GM21529 (cell line): ENCODE measurements at regions not wholly inside any gene's neighbourhood (a gene's known extent, or its start where the extent isn't known, plus 50 kb on each side); places are given as distances from the start of the nearest gene placed in this dataset.

Source experiments
- ATAC-seq: cut with Tn5 transposase; IDR thresholded peaks from one replicate; pipeline ENCODE4 v1.9.1; 2021; ENCODE audit not compliant: unreplicated experiment

DNA sequence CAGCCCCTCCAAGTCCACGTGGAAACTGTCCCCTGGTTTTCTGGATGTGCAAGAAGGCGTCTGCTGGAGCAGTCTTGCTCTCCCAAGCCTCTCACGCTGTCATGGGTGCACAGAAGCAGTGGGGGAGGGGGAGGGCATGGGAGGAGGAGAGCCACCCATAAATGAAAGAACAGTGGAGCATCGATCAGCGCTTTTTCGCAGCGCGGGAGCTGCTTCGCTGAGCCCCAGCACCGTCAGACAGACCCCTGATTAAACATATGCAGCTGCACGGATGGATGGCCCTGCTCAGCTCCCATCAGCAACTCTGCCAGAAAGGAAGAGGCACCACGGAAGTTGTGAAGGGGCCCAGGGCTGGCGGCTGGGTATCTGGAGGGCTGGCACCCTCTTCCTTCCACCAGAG lies 264.9 kb downstream of the UQCRFS1 start:
- ATAC-seq, result no peak

DNA sequence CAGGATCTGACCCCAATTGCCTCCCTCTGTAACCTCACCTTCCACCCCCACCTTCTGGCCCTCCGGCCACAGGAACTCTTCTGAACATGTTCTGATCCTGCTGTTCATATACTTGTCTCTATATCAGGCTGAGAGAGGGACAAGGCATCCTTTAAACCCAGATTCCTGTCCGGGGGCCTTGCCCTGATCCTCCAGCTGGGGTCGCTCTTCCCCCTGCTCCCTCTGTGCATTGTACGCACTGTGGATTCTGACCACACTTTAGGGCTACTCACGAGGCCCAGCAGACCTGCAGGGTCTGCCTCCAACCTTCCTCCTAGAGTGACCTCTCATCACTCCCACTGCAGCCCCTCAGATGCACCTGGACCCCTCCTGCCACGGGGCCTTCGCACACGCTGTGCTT lies 269.3 kb downstream of the UQCRFS1 start:
- ATAC-seq, result no peak

DNA sequence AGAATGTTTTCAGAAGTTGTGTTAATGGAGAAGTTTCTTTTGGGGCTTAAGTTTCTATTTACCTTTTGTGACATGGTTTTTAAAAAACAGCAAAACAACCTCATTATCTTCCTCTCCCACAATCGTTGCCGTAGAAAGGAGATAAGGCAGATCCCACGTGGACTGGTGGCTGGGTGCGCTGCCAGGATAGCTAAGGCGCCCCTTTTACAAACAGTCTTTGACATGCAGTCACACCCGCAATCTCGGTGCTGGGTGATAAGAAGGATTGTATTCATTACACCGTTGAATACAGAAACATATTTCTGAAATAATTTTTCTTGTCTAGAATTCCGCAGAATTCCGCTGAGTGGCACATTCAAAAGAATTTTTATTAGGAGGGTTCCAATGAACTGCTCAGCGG lies 271.1 kb downstream of the UQCRFS1 start:
- no peak for ATAC-seq

DNA sequence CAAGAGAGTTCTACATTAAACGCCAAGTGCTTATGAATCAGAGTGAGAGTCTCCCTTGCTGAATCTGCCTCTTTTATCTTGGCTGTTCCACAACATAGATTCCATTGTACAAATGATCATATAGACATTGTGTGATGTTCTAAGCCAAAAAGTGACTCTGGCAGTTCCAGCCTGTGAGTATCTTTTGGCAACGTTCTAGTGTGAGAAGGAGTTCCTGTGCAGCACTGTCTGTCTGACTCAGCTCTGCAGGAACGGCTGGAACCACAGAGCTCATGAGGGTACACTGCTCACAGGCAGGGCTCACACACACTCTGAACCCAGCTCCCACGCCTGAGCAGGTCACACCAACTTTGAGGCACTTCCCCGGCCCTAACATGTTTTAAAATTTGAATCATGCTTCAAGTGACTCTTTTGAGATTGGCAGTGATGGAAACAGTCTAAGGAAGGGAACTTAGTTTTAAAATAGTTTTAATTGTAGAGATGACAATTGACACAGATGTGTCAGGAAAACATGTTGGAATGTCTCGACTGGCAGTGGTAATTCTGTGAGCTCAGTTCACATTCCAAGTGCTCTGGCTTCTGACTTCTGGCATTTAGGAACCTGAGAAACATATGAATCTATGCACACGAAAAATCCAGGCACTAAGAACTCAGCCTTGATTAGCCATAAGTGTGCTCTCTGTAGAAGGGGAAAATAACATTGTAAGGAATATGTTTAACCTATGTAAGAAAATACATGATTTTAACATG lies 272.0 kb downstream of the UQCRFS1 start:
- no peak for ATAC-seq

DNA sequence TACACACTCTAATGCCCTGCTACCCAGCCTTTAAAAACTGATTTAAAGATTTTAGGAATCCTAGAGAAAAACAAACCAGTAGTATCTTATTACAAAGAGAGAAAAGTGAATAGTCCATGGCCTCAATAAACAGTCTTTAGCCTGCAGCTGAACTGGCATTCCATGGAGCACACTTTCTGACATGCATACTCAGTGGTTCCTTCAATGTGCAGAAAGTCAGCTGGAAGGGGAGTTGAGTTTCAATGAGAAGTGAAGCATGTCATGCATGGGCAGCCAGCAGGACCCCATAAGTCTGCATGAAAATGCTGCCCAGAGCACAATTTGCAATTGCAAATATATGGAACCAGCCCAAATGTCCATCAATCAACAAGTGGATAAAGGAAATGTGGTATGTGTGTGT lies 273.7 kb downstream of the UQCRFS1 start:
- no peak for ATAC-seq

DNA sequence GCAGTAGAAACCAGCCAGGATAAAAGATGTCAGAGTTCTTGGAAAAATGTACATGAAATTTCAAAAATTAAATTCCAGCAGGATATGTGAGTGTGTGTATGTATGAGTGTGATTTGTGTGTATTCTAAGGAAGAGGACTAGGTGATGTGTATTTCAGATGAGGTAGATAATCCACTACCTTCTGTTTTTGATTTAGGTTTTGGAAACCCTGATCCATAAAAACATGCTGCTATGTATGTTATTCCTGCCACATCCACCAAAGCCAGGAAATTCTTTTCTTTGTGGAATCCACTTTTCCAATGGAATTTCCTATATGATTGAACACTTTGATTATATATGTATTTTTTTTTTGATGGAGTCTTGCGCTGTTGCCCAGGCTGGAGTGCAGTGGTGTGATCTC lies 276.9 kb downstream of the UQCRFS1 start:
- ATAC-seq, result no peak

DNA sequence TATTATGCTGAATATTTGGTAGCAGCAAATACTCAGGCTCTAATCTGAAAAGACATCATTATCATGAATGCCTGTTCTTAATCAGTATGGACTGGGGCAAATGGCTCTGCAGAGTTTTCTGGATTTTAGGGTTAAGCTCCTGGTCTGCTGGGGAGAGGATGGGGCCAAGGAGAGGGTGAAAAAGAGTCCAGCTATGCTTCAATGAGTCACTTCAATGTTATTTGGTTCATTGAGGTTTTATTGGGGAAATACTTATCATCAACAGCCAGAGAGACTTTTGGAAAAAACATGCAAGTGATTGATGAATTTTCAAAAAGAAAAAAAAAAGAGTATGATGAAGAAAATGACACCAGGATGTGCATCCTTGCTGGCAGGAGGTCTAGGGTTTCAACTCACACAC lies 278.3 kb downstream of the UQCRFS1 start:
- ATAC-seq, result no peak

DNA sequence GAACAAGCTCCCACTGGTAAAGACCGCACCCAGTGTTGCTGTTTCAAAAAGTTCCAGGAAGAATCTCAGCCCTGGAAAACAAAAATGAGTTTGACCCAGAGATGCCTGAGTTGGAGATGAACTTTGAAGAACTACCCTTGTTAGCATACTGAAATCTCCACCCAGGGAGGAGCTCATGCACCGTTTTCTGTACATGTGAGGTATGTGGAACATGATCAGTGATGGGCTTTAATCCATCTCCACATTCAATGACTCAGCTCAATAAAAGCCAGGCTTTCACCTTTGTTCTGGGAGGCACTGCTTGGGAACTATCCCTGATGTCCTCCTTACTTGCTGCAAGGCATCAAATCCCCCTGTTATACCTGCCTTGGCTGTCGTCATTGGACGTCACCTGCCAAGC lies 279.9 kb downstream of the UQCRFS1 start:
- no peak for ATAC-seq

DNA sequence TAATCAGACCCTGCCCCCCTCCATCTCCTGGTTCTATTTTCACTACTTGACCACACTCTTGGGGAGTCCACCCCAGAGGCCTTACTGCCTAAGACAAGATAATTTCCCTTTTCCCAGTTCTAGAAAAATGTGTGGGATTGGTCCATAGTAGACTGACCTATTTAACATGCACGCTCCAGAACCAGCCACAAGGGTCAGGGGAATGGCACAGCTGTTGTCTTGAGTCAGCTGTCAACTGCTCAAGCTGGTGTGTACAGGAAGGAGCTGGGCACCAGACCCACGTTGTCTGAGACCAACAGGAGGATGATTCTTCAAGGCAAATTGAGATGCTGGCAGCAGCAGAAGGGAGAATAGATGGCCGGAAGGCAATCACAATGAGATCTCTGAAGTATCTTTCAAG lies 280.5 kb downstream of the UQCRFS1 start:
- no peak for ATAC-seq

DNA sequence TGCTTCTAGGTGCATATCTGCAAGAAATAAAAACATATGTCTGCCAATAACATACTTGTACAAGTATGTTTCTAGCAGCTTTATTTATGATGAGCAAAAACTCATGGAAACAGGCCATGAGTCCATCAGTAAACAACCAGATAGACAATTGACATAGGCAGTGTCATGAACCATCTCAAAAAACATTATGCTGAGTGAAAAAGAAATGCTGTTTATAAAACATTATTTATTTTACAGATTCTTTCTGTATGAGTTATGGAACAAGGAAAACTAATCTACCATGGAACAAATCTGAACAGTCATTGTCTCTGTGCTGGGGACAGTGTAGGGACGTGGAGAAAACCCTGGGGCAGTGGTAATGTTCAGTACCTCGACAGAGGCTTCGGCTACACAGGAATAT lies 283.9 kb downstream of the UQCRFS1 start:
- no peak for ATAC-seq

DNA sequence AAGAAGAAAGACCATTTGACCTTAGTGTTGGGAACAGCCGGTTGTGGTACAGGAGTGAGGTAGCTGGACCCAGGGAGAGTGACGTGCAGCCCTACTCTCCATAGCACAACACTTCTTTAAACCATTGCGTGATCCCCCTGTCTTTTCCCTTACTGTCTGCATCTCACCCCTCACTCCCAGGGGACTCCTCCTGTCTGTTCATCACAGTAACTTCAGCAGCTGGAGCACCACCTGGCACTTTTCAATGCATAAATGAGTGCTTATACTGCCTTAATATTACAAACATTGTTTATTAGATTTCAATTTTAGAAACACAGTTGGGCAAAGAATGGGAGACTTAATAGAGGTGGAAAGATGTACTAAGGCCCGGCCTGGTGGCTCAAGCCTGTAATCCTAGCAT lies 285.5 kb downstream of the UQCRFS1 start:
- ATAC-seq, result no peak

DNA sequence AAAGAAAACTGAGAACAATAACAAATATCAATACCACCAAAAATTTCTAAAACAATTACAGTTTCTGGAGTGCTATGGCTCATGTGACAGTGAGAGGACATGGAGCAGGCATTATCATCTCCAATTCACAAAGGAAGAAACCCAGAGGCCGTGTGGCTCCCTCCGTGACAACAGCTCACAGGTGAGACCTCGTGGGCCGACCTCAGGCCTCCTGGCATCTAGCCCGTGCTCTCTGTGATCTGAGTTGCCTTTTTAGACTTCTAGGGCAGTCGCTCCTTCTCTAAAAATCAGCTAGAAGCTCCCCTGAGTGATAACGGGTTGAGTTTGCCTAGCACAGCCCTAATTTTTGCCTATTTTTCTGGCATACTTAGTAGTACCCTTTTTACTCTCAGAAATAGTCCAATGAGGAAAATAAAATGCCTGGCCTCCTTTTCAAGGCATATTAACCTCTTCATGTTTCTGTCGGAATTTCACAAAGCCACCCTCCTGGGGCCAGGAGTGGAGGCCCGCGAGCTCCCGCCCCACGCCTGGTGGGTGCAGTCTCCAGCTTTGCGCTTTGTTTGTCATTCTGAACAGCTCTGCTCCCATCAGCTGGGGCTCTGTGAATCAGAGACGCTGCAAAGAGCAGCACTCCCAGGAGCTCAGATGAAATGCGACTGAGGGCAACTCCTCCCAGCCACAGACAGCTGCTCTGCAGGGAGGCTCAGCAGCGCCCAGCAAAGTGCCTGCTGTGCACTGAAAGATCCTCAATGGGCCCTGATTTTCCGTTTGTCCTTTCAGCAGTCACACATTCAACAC lies 292.5 kb downstream of the UQCRFS1 start:
- ATAC-seq, result no peak

DNA sequence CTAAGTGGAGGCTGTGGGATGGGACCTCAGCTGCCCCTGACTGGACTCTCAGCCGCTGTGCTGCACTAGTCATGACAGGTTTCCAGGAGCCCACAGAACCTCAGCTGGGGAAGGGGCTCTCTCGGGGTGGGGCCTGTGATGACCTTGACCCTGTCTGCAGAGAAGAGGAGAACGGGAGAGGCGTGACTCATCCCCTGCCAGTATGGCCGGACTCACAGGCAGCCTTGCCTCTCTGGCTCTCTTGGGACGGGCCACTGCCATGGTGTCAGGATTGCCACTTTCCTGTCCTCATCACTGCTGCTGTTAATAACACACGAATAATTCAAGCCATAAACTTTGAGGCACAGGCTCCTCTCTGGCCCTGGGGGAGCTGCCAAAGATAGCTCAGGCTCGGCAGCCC lies 295.3 kb downstream of the UQCRFS1 start:
- ATAC-seq, result no peak

DNA sequence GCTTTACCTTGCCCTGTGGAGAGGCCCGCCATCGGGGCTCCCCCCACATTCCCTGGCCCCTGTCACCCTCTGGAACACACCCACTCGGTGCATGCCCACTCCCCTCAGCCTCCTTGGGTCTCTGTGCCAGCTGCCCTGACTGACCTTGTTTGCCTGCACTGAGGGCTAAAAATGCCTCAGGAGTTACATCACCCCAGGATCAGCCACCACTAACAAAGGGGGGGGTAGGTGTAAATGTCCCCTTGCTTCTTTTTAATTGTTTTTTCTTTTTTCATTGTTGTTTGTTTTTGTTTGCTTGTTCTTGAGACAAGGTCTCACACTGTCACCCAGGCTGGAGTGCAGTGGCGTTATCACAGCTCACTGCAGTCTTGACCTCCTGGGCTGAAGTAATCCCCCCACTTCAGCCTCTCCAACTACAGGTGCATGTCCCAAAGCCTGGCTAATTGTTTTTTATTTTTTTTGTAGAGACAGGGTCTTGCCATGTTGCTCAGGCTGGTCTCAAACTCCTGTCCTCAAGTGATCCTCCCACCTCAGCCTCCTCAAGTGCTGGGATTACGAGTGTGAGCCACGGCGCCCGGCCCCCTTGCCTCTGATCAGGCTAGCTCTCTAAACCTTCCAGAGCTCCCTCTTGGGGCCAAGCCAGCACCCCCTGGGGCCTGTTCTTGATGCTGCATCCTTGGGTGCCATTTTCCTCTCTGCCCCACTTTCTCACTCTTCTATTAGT lies 297.1 kb downstream of the UQCRFS1 start:
- no peak for ATAC-seq

DNA sequence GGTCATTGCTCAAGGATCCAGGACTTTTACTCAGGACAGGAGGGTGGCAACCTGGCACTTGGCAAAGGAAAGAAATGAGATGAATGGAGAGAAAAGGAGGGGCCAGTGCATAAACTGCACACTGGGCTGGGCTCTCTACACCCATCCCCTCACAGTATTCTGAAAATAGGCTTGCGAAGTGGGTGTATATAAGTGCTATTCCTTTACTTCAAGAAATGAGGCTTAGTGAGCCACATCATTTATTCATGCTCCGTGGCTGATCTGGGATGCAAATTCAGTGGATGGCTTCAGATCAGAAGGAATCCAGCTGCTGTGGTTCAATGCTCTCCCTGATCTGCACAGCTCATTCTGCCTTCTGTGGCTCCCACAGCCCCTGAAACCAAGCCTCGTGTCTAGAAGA lies 297.7 kb downstream of the UQCRFS1 start:
- ATAC-seq, result no peak

DNA sequence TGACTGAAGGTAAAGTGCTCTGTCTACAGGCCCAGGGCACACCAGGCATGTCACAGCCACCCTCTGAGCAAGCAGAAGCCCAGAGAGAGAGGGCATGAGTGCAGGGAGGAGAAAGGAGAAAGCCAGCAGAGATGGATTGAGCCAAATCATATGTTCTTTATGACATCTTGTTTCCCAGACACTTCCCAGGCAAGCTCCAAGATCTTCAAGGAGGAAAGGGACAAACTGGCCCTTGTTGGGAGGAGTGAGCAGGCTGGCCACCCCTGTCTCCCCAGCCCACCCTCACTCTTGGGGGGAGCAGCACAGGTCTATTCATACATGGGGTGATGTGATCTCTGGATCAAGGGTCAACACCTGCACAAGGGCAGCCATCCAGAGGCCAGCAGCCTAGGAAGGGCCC lies 298.8 kb downstream of the UQCRFS1 start:
- no peak for ATAC-seq

DNA sequence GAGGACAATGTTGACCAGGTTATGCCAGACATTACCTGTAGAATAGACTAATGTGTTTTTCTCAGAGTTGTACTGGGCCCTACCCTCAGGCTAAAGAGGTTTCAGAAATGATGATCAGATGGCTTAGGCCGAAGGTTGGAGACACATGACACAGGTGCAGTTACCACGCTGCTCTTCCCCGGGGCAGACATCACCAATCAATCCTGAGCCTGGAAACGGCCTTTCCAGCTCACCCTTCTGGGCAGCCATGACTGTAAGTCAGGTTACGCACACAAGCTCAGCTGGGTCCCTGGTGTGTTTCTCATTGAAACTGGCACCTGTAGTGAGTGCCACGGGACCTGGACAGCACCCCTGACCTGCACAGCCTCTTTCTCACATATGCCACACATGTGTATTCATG lies 299.3 kb downstream of the UQCRFS1 start:
- no peak for ATAC-seq

DNA sequence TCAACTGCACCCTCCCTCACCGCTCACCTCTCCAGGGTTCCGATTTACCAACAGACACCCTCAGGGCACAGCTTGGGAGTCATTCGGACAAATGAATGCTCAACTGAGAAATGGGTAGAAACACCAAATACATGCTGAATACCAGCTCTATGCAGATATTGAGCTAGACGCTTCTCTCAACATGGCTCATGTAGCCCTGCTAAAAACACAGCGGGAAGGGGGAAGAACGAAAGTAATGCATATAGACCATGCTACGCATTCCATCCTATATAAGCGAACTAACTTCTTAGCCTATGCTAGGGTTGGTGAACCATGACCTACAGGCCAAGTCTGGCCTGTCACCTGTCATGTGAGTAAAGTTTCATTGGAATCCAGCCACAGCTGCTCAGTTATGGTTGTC lies 304.0 kb downstream of the UQCRFS1 start:
- ATAC-seq, result no peak

DNA sequence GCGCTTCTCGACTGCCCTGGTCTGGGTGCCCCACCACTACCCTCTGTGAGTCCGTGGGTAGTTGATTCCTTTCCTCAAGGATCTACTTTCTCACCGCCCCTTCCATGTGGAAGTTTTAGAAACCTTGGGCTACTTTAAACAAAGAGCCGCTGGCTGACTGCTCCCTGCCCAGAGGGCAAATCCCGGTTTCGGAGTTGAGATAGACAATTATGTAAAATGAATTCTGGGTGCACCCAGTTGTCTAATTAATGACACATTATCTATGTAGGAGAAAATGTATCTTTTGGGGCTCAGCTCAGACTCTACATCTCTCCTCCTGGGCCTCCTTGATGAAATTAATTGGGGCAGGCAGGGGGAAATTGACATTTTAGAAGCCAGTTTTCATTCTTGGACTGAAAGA lies 305.4 kb downstream of the UQCRFS1 start:
- no peak for ATAC-seq

DNA sequence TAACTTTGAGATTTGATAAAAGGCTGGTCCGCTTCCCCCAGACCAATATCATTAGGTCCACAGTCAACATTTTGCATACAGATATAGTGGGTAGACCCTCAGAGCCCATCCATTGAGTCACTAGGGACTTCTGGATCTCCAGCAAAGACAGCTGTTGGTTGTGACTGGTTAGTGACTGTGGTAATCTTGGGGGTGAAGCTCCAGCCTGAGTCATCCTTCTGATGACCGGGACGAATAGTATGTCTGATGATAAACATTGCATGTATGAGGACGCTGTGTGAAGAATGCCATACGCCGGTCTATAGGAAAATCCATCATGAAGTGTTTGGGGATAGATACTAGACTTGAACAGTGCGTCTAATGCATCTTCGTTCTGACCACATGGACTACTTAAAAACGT lies 307.0 kb downstream of the UQCRFS1 start:
- ATAC-seq, result no peak

DNA sequence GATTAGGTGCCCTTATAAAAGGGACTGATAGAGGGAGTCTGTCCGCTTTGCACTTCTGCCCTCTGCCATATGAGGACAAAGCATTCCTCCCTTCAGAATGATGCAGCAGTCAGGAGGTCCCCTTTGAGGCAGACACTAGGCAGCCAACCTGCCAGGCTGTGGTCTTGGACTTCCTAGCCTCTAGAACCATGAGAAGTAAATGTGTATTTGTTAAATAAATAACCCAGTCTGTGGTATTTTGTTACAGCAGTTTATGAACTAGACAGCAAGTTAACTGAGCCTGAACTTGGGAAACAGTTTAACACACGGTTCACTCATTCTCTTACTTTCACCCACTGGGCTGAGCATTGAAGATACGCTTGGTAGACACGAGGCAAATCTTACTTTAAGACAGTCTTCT lies 313.2 kb downstream of the UQCRFS1 start:
- ATAC-seq, result no peak

DNA sequence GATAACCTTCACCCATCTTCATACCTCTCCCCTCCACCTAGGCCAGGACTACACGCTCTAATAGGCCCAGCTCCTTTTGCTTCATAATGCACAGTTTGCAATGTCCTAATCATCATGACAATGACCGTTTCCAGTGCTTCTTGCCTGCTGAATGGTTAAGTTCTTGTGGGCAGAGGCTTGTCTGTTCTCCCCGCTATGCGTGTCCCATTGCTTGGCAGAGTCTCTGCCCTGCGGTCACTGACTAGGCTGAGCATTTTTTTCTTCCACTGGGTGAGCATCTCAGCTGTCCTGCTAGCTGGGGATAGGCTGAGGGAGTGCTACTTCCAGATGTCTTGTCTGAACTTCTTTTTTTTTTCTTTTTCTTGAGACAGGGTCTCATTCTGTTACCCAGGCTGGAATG lies 314.7 kb downstream of the UQCRFS1 start:
- ATAC-seq, result no peak
